ENCODE measurements at regions not wholly inside any gene's neighbourhood (a gene's known extent, or its start where the extent isn't known, plus 50 kb on each side); places are given as distances from the start of the nearest gene placed in this dataset.
"Not testable (repeated sequence)": the region's sequence is repeated elsewhere in the genome, so short reads cannot be mapped to it uniquely, and the experiment has no call there.

GRCh38 chr9:64813072-64813471, 471.9 kb downstream of the FOXD4L5 start:
- not testable (repeated sequence) for DNase-seq (ENCODE audit: low read depth in 2 of 2)

- not testable (repeated sequence) for DNase-seq (ENCODE audit: low read depth in 2 of 2)
Observed at GRCh38 chr9:64778667-64779066, 506.3 kb downstream of the FOXD4L5 start.

GRCh38 chr9:64776269-64776668, 508.7 kb downstream of the FOXD4L5 start:
- DNase-seq (ENCODE audit: low read depth in 2 of 2) = not testable (repeated sequence)

- DNase-seq (ENCODE audit: low read depth in 2 of 2) = peak in 1 of 2 donors; percentile 5
Observed at GRCh38 chr9:64774813-64775793, 509.9 kb downstream of the FOXD4L5 start.

GRCh38 chr9:64774004-64774812, 510.8 kb downstream of the FOXD4L5 start:
- DNase-seq (ENCODE audit: low read depth in 2 of 2) = not testable (repeated sequence)

- peak in 1 of 2 donors; percentile 3 for DNase-seq (ENCODE audit: low read depth in 2 of 2)
Observed at GRCh38 chr9:64773491-64773931, 511.5 kb downstream of the FOXD4L5 start.

- not testable (repeated sequence) for DNase-seq (ENCODE audit: low read depth in 2 of 2)
Observed at GRCh38 chr9:64772751-64773331, 512.2 kb downstream of the FOXD4L5 start.

- DNase-seq (ENCODE audit: low read depth in 2 of 2) = not testable (repeated sequence)
Observed at GRCh38 chr9:64772123-64772736, 512.8 kb downstream of the FOXD4L5 start.
